Bronchial epithelial cell (primary cell): ENCODE measurements at regions not wholly inside any gene's neighbourhood (a gene's known extent, or its start where the extent isn't known, plus 50 kb on each side); places are given as distances from the start of the nearest gene placed in this dataset.
A peak's percentile ranks its signal among the peaks of the same experiment; 100 is the strongest.

Experiments used
- DNase-seq: peaks from one replicate; pipeline ENCODE4 v3.0.0-alpha.2; 2010; ENCODE audit warnings: low read depth
- FAIRE-seq: peaks from 2 replicates; lab custom pipeline; 2011; peaks lifted over from hg19 to GRCh38; lab: Jason Lieb, UNC
- H3K27me3 ChIP-seq: 2 replicates; pipeline ENCODE4 v1.5.1; 2011; ENCODE audit warnings: low read length; ENCODE audit not compliant: control insufficient read depth, insufficient read depth
- H3K36me3 ChIP-seq: 2 replicates; pipeline ENCODE4 v1.5.1; 2011; ENCODE audit warnings: low read length; ENCODE audit not compliant: control insufficient read depth, insufficient read depth
- H3K4me3 ChIP-seq: 2 replicates; pipeline ENCODE4 v1.5.1; 2011; ENCODE audit warnings: mild to moderate bottlenecking, low read depth, low read length, control low read depth
- CTCF ChIP-seq: IDR thresholded peaks from 2 replicates; pipeline ENCODE4 v1.5.1; 2011; ENCODE audit warnings: mild to moderate bottlenecking, moderate library complexity, low read length, control low read depth, inconsistent platforms; ENCODE audit not compliant: insufficient read depth, severe bottlenecking

- peak; percentile 60 for FAIRE-seq
- Histone ChIP-seq H3K4me3 (no peak overlapping the region), H3K27me3 (no peaks in the 10 kb centered on the region), H3K36me3 (no peaks in the 10 kb centered on the region)
- TF ChIP-seq CTCF = peak; percentile 40
- peak; percentile 92 for DNase-seq
These were observed 64.4 kb upstream of the EMX2 start for GRCh38 chr10:117477961-117478670.

- Histone ChIP-seq H3K4me3 (no peak overlapping the region), H3K27me3 (peaks cover under 1% of the 10 kb centered on the region), H3K36me3 (no peaks in the 10 kb centered on the region)
- DNase-seq = no peak
- TF ChIP-seq CTCF = no peak
- FAIRE-seq = no peak
These were observed 65.2 kb upstream of the EMX2 start for GRCh38 chr10:117477211-117477947.

GRCh38 chr10:117476716-117477115 lies 65.8 kb upstream of the EMX2 start:
- peaks cover 4% of the 10 kb centered on the region for H3K27me3 ChIP-seq
- TF ChIP-seq CTCF = no peak
- FAIRE-seq (no peak), DNase-seq (no peak)
- H3K36me3 ChIP-seq = no peaks in the 10 kb centered on the region
- no peak overlapping the region for H3K4me3 ChIP-seq

GRCh38 chr10:117476281-117476680 lies 66.3 kb upstream of the EMX2 start:
- Histone ChIP-seq H3K36me3 (no peaks in the 10 kb centered on the region), H3K4me3 (no peak overlapping the region), H3K27me3 (peaks cover 4% of the 10 kb centered on the region)
- DNase-seq (no peak), FAIRE-seq (no peak)
- TF ChIP-seq CTCF = no peak

GRCh38 chr10:117472872-117473271 lies 69.7 kb upstream of the EMX2 start:
- Histone ChIP-seq H3K36me3 (no peaks in the 10 kb centered on the region), H3K4me3 (no peak overlapping the region), H3K27me3 (peaks cover 4% of the 10 kb centered on the region)
- no peak for DNase-seq
- TF ChIP-seq CTCF = no peak
- no peak for FAIRE-seq
